DND-41 (cell line): ENCODE measurements at regions not wholly inside any gene's neighbourhood (a gene's known extent, or its start where the extent isn't known, plus 50 kb on each side); places are given as distances from the start of the nearest gene placed in this dataset.

Experiments used
- EZH2 ChIP-seq: IDR thresholded peaks from 3 replicates; pipeline ENCODE4 v1.6.1; 2012; ENCODE audit warnings: borderline replicate concordance, low read depth, mild to moderate bottlenecking, moderate library complexity, low read length, inconsistent platforms; ENCODE audit not compliant: severe bottlenecking
- TF ChIP-seq, protein P1 (sequence below): IDR thresholded peaks from 2 replicates; pipeline ENCODE4 v1.5.1; 2012; ENCODE audit warnings: borderline replicate concordance, low read length, moderate library complexity, mild to moderate bottlenecking; ENCODE audit not compliant: poor library complexity, severe bottlenecking; ENCODE audit errors: extremely low read depth

DNA sequence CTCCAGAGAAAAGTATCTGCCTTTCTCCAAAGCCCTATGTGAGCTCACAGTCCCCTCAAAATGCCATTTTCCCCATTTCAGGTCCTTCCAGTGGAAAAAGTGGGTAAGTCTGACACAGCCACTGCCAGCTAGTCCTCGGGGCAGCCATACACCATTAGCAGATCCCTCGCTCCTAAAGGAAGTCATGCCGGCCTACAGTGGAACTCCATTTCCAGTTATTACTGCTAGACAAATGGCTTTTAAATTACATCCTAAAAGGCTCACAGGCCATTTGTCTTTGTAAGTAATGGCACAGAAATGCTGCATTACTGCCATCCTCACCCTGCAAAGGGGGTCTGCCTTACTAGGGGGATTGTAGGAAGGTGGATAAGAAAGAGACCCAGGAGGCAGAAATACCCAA is 259.4 kb upstream of the SIX2 start:
- TF ChIP-seq, protein P1, sequence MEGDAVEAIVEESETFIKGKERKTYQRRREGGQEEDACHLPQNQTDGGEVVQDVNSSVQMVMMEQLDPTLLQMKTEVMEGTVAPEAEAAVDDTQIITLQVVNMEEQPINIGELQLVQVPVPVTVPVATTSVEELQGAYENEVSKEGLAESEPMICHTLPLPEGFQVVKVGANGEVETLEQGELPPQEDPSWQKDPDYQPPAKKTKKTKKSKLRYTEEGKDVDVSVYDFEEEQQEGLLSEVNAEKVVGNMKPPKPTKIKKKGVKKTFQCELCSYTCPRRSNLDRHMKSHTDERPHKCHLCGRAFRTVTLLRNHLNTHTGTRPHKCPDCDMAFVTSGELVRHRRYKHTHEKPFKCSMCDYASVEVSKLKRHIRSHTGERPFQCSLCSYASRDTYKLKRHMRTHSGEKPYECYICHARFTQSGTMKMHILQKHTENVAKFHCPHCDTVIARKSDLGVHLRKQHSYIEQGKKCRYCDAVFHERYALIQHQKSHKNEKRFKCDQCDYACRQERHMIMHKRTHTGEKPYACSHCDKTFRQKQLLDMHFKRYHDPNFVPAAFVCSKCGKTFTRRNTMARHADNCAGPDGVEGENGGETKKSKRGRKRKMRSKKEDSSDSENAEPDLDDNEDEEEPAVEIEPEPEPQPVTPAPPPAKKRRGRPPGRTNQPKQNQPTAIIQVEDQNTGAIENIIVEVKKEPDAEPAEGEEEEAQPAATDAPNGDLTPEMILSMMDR = no peak
- no peak for TF ChIP-seq EZH2
